Sigmoid colon (tissue), 6 donors: ENCODE measurements at regions not wholly inside any gene's neighbourhood (a gene's known extent, or its start where the extent isn't known, plus 50 kb on each side); places are given as distances from the start of the nearest gene placed in this dataset.
"Not testable (repeated sequence)": the region's sequence is repeated elsewhere in the genome, so short reads cannot be mapped to it uniquely, and the experiment has no call there.

Experiments
- DNase-seq: peaks from one replicate; pipeline ENCODE4 v3.0.0-alpha.2; 2019
- H3K27ac ChIP-seq, 4 donors: fragments of 200-600 bp; sonication (generic); one replicate each; pipeline ENCODE4 v1.5.1; 2016 to 2019; ENCODE audit warnings: mild to moderate bottlenecking in 1 of 4
- H3K27me3 ChIP-seq, 3 donors: fragments of 200-600 bp; sonication (generic); one replicate each; pipeline ENCODE4 v1.5.1; 2019; ENCODE audit warnings: mild to moderate bottlenecking in 1 of 3
- H3K36me3 ChIP-seq, 4 donors: fragments of 200-600 bp; sonication (generic); one replicate each; pipeline ENCODE4 v1.5.1; 2016 to 2019
- H3K4me1 ChIP-seq, 4 donors: fragments of 200-600 bp; sonication (generic); one replicate each; pipeline ENCODE4 v1.5.1; 2017 to 2019
- H3K4me3 ChIP-seq, 4 donors: fragments of 200-600 bp; sonication (generic); one replicate each; pipeline ENCODE4 v1.5.1; 2017 to 2019; ENCODE audit warnings: mild to moderate bottlenecking in 2 of 4, moderate library complexity in 1 of 4
- H3K9me3 ChIP-seq, 4 donors: fragments of 200-600 bp in 3 of 4; sonication (generic) in 3 of 4; one replicate each; pipeline versions ENCODE4 v1.5.1 to v1.6.1; 2013 to 2019
- CTCF ChIP-seq, 4 experiments: fragments of 450-650 bp in 3 of 4; fragments of 200-600 bp in 1 of 4; IDR thresholded peaks; one replicate each; pipeline ENCODE4 v1.5.1; 2016 to 2019; ENCODE audit warnings: antibody characterized with exemption in 4 of 4, mild to moderate bottlenecking in 3 of 4, moderate library complexity in 2 of 4
- EP300 ChIP-seq, 4 donors: sonication (generic); formaldehyde crosslinking; IDR thresholded peaks; one replicate each; pipeline ENCODE4 v1.6.1; 2017; ENCODE audit warnings: antibody characterized with exemption in 4 of 4
- POLR2A ChIP-seq, 2 donors: fragments of 450-650 bp; IDR thresholded peaks; one replicate each; pipeline ENCODE4 v1.6.1; 2016; ENCODE audit warnings: antibody characterized with exemption in 2 of 2, mild to moderate bottlenecking in 2 of 2, moderate library complexity in 2 of 2
- POLR2AphosphoS5 ChIP-seq, 4 donors: sonication (generic); formaldehyde crosslinking; IDR thresholded peaks; one replicate each; pipeline ENCODE4 v1.6.1; 2017; ENCODE audit warnings: antibody characterized with exemption in 4 of 4
- WGBS, 2 donors: extraction: QIAGEN DNeasy Blood & Tissue Kit; methylation state at CpG; one replicate each; pipeline ENCODE4 v1.1.7; 2013; 5-methylcytosine and 5-hydroxymethylcytosine counted together
- intact Hi-C: fragments of 100-400 bp; cut with DNase I; formaldehyde crosslinking; loops from one replicate; pipeline ENCODE4 v1.15.1; 2023
- donor health status: healthy with polysubstance abuse.
- donor health status: healthy.

- intact Hi-C loops: no loop called here
- Histone ChIP-seq H3K27ac (no peak overlapping the region), H3K36me3 (no peaks in the 10 kb centered on the region), H3K4me3 (no peak overlapping the region), H3K27me3 (no peaks in the 10 kb centered on the region), H3K4me1 (no peaks in the 10 kb centered on the region), H3K9me3 (no peaks in the 10 kb centered on the region)
- WGBS, 2 donors: 76 to 77% methylated on average over 4 of the region's 4 CpGs
- TF ChIP-seq POLR2A (IDR thresholded peaks at IDR 0.05) (no peak), POLR2AphosphoS5 (IDR thresholded peaks at IDR 0.05) (no peak), EP300 (IDR thresholded peaks at IDR 0.05) (no peak), CTCF (IDR thresholded peaks at IDR 0.05) (no peak)
- no peak for DNase-seq
Measured at GRCh38 chr2:176573612-176574483, 304.6 kb downstream of the MTX2 start.

- H3K9me3 ChIP-seq: no peaks in the 10 kb centered on the region
- H3K27me3 ChIP-seq: no peaks in the 10 kb centered on the region
- no peaks in the 10 kb centered on the region for H3K4me1 ChIP-seq
- no peak overlapping the region for H3K4me3 ChIP-seq
- TF ChIP-seq EP300 (IDR thresholded peaks at IDR 0.05): no peak
- no peak for TF ChIP-seq POLR2A (IDR thresholded peaks at IDR 0.05)
- no peaks in the 10 kb centered on the region for H3K36me3 ChIP-seq
- no peak overlapping the region for H3K27ac ChIP-seq
- intact Hi-C loops: no loop called here
- 72 to 86% methylated on average over 9 of the region's 9 CpGs for WGBS, 2 donors
- no peak for DNase-seq
Measured at GRCh38 chr2:176574484-176575236, 305.4 kb downstream of the MTX2 start.

GRCh38 chr2:176575237-176575744 is 306.0 kb downstream of the MTX2 start:
- Histone ChIP-seq H3K27ac (no peak overlapping the region), H3K9me3 (no peaks in the 10 kb centered on the region), H3K27me3 (no peaks in the 10 kb centered on the region), H3K4me1 (no peaks in the 10 kb centered on the region), H3K36me3 (no peaks in the 10 kb centered on the region), H3K4me3 (no peak overlapping the region)
- WGBS, 2 donors: 27 to 67% methylated on average over 6 of the region's 6 CpGs
- intact Hi-C loops: no loop called here
- TF ChIP-seq CTCF (IDR thresholded peaks at IDR 0.05) (no peak), POLR2AphosphoS5 (IDR thresholded peaks at IDR 0.05) (no peak), EP300 (IDR thresholded peaks at IDR 0.05) (no peak), POLR2A (IDR thresholded peaks at IDR 0.05) (no peak)
- no peak for DNase-seq

- peaks cover 0 to 7% (median 2%) of the 10 kb centered on the region in 4 donors for H3K4me1 ChIP-seq
- no peak for TF ChIP-seq CTCF (IDR thresholded peaks at IDR 0.05)
- TF ChIP-seq POLR2A (IDR thresholded peaks at IDR 0.05): no peak
- TF ChIP-seq POLR2AphosphoS5 (IDR thresholded peaks at IDR 0.05): no peak
- no peak for TF ChIP-seq EP300 (IDR thresholded peaks at IDR 0.05)
- intact Hi-C loops: no loop called here
- H3K27me3 ChIP-seq: no peaks in the 10 kb centered on the region
- no peak for DNase-seq
- H3K4me3 ChIP-seq: no peak overlapping the region
- no peaks in the 10 kb centered on the region for H3K9me3 ChIP-seq
- no peak overlapping the region for H3K27ac ChIP-seq
- 77% methylated on average over 1 of the region's 1 CpG for WGBS, 2 donors
- H3K36me3 ChIP-seq: no peaks in the 10 kb centered on the region
Measured at GRCh38 chr2:176577054-176577453, 307.8 kb downstream of the MTX2 start.

GRCh38 chr2:176578292-176578691 is 309.1 kb downstream of the MTX2 start:
- H3K9me3 ChIP-seq, intact Hi-C loops, DNase-seq, H3K27me3 ChIP-seq, H3K27ac ChIP-seq, H3K36me3 ChIP-seq, H3K4me3 ChIP-seq: not testable (repeated sequence)
- 86 to 92% methylated on average over 4 of the region's 4 CpGs for WGBS, 2 donors
- H3K4me1 ChIP-seq: peaks cover 0 to 19% (median 7%) of the 10 kb centered on the region in 4 donors
